ENCODE measurements at regions not wholly inside any gene's neighbourhood (a gene's known extent, or its start where the extent isn't known, plus 50 kb on each side); places are given as distances from the start of the nearest gene placed in this dataset.
"Not testable (repeated sequence)": the region's sequence is repeated elsewhere in the genome, so short reads cannot be mapped to it uniquely, and the experiment has no call there.

GRCh38 chrX:39691724-39692123 lies 406.0 kb downstream of the BCOR start:
- no peak for DNase-seq

- no peak for DNase-seq
Observed at GRCh38 chrX:39692796-39693195, 405.0 kb downstream of the BCOR start.

- no peak for DNase-seq
Observed at GRCh38 chrX:39693298-39693697, 404.5 kb downstream of the BCOR start.

- not testable (repeated sequence) for DNase-seq
Observed at GRCh38 chrX:39702636-39703035, 395.1 kb downstream of the BCOR start.

GRCh38 chrX:39703307-39703706 lies 394.5 kb downstream of the BCOR start:
- no peak for DNase-seq

GRCh38 chrX:39704590-39704989 lies 393.2 kb downstream of the BCOR start:
- DNase-seq = no peak

- peak; percentile 53 for DNase-seq
Observed at GRCh38 chrX:39705290-39705689, 392.5 kb downstream of the BCOR start.

GRCh38 chrX:39709364-39709763 lies 388.4 kb downstream of the BCOR start:
- no peak for DNase-seq

- no peak for DNase-seq
Observed at GRCh38 chrX:39709812-39710211, 387.9 kb downstream of the BCOR start.

GRCh38 chrX:39710776-39711175 lies 387.0 kb downstream of the BCOR start:
- DNase-seq = no peak

GRCh38 chrX:39714471-39714870 lies 383.3 kb downstream of the BCOR start:
- no peak for DNase-seq

- DNase-seq = peak; percentile 50
Observed at GRCh38 chrX:39716401-39716800, 381.4 kb downstream of the BCOR start.

GRCh38 chrX:39716802-39717540 lies 380.8 kb downstream of the BCOR start:
- no peak for DNase-seq

- DNase-seq = no peak
Observed at GRCh38 chrX:39718981-39719380, 378.8 kb downstream of the BCOR start.

- no peak for DNase-seq
Observed at GRCh38 chrX:39720945-39721344, 376.8 kb downstream of the BCOR start.

GRCh38 chrX:39721566-39722279 lies 376.0 kb downstream of the BCOR start:
- DNase-seq = no peak

GRCh38 chrX:39724544-39724943 lies 373.2 kb downstream of the BCOR start:
- DNase-seq = no peak

- DNase-seq = no peak
Observed at GRCh38 chrX:39725114-39725513, 372.6 kb downstream of the BCOR start.

GRCh38 chrX:39725928-39726619 lies 371.7 kb downstream of the BCOR start:
- no peak for DNase-seq

- peak; percentile 5 for DNase-seq
Observed at GRCh38 chrX:39726771-39727170, 371.0 kb downstream of the BCOR start.

- DNase-seq = no peak
Observed at GRCh38 chrX:39728025-39728424, 369.7 kb downstream of the BCOR start.

- no peak for DNase-seq
Observed at GRCh38 chrX:39728852-39729598, 368.7 kb downstream of the BCOR start.

GRCh38 chrX:39729981-39730661 lies 367.6 kb downstream of the BCOR start:
- no peak for DNase-seq

Data from NCI-H1092 treated with DMSO at 0.1 percent for 48 hours (cell line).